Right renal pelvis (tissue), 4 donors: ENCODE measurements at regions not wholly inside any gene's neighbourhood (a gene's known extent, or its start where the extent isn't known, plus 50 kb on each side); places are given as distances from the start of the nearest gene placed in this dataset.
"Not testable (repeated sequence)": the region's sequence is repeated elsewhere in the genome, so short reads cannot be mapped to it uniquely, and the experiment has no call there.

Experiments
- DNase-seq, 4 donors: peaks; one replicate each; pipeline ENCODE4 v3.0.0-alpha.2; 2013; ENCODE audit warnings: low read depth in 4 of 4, low spot score in 3 of 4, missing footprints in 1 of 4

GRCh38 chr3:145286937-145287336 is 874.0 kb downstream of the PLOD2 start:
- no peak for DNase-seq

- no peak for DNase-seq
These were observed 871.0 kb downstream of the PLOD2 start for GRCh38 chr3:145290010-145290409.

- no peak for DNase-seq
These were observed 866.4 kb downstream of the PLOD2 start for GRCh38 chr3:145294572-145294971.

GRCh38 chr3:145307272-145307671 is 853.7 kb downstream of the PLOD2 start:
- no peak for DNase-seq

- DNase-seq, result no peak
These were observed 847.2 kb downstream of the PLOD2 start for GRCh38 chr3:145313751-145314150.

GRCh38 chr3:145316253-145316652 is 844.7 kb downstream of the PLOD2 start:
- not testable (repeated sequence) for DNase-seq

GRCh38 chr3:145326666-145327065 is 834.3 kb downstream of the PLOD2 start:
- DNase-seq, result no peak

- DNase-seq, result not testable (repeated sequence)
These were observed 827.6 kb downstream of the PLOD2 start for GRCh38 chr3:145333427-145333826.

GRCh38 chr3:145333931-145334330 is 827.1 kb downstream of the PLOD2 start:
- DNase-seq, result no peak

- DNase-seq, result no peak
These were observed 805.8 kb downstream of the PLOD2 start for GRCh38 chr3:145355206-145355605.

- no peak for DNase-seq
These were observed 803.5 kb downstream of the PLOD2 start for GRCh38 chr3:145357453-145357852.

- DNase-seq, result no peak
These were observed 801.9 kb downstream of the PLOD2 start for GRCh38 chr3:145359040-145359439.

GRCh38 chr3:145368748-145369147 is 792.2 kb downstream of the PLOD2 start:
- no peak for DNase-seq

GRCh38 chr3:145370870-145371269 is 790.1 kb downstream of the PLOD2 start:
- DNase-seq, result no peak

- DNase-seq, result no peak
These were observed 783.7 kb downstream of the PLOD2 start for GRCh38 chr3:145377301-145377700.

GRCh38 chr3:145383416-145383815 is 777.6 kb downstream of the PLOD2 start:
- DNase-seq, result no peak

GRCh38 chr3:145384307-145384706 is 776.7 kb downstream of the PLOD2 start:
- no peak for DNase-seq

GRCh38 chr3:145387211-145387610 is 773.8 kb downstream of the PLOD2 start:
- DNase-seq, result no peak

GRCh38 chr3:145395421-145395820 is 765.6 kb downstream of the PLOD2 start:
- no peak for DNase-seq

GRCh38 chr3:145411605-145412004 is 749.4 kb downstream of the PLOD2 start:
- no peak for DNase-seq

GRCh38 chr3:145417678-145418077 is 743.3 kb downstream of the PLOD2 start:
- DNase-seq, result no peak

GRCh38 chr3:145422556-145422955 is 738.4 kb downstream of the PLOD2 start:
- DNase-seq, result no peak

GRCh38 chr3:145427355-145427754 is 733.6 kb downstream of the PLOD2 start:
- no peak for DNase-seq

- DNase-seq, result no peak
These were observed 731.4 kb downstream of the PLOD2 start for GRCh38 chr3:145429546-145429945.
